COR-L47 (cell line): ENCODE measurements at regions not wholly inside any gene's neighbourhood (a gene's known extent, or its start where the extent isn't known, plus 50 kb on each side); places are given as distances from the start of the nearest gene placed in this dataset.
"Not testable (repeated sequence)": the region's sequence is repeated elsewhere in the genome, so short reads cannot be mapped to it uniquely, and the experiment has no call there.

Experiments
- DNase-seq: peaks from one replicate; lab custom pipeline; 2025; lab: John Stamatoyannopoulos, UW

- no peak for DNase-seq
These were observed 188.8 kb downstream of the EDN1 start for GRCh38 chr6:12478921-12479320.

- no peak for DNase-seq
These were observed 189.3 kb downstream of the EDN1 start for GRCh38 chr6:12479451-12479850.

DNA sequence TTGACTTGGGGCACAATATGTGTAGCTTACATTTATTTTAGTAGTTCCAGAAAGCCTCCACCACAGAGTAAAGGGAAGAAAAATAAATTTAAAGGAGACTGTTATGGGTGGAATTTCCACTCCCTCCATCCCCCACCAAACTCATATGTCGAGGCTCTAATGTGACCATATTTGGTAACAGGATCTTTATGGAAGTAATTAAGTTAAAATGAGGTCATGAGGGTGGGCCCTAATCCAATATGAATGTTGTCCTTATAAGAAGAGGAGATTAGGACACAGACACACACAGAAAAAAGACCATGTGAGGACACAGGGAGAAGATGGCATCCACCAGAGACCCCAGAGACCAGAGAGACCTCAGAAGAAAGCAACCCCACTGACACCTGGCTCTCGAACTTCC is 189.7 kb downstream of the EDN1 start:
- DNase-seq: no peak

DNA sequence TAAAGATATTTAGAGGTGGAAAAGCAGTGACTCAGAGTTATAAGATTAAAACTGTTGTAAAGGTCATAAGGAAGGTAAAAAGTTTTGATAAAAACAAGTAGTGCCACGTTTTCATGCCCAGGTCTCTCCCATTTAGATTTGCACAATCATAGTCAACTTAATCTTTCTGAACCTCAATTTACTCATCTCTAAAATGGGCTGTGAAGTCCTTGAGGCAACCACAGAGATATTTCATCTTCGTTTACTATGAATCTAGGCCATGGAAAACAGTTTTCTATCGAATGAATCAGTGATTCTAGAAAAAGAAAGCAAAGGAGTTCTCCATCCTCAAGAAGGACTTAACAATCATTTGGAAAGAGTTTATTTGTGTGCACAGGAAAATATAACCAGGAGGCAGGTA is 190.2 kb downstream of the EDN1 start:
- DNase-seq: no peak

GRCh38 chr6:12481292-12481691 is 191.1 kb downstream of the EDN1 start:
- DNase-seq: no peak

DNA sequence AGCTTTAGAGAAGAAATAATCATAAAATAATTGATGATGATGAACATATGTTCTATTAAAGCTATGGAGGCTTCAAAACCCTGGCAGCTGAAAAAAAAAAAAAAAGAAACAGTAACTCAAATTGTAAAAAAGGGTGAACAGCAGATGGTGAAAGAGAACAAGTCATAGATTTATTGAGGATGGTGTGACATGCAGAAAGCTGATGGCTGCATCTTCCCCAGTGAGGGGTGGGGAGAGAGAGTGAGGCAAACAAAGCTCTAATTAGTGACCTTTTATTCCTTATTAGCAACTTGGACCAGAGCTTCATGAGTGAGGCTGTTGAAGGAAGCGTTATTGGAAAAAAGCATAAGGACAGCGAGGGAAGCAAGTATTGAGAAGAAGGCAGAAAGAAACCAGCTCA is 191.7 kb downstream of the EDN1 start:
- no peak for DNase-seq

- no peak for DNase-seq
These were observed 192.5 kb downstream of the EDN1 start for GRCh38 chr6:12482386-12483375.

GRCh38 chr6:12483712-12484111 is 193.6 kb downstream of the EDN1 start:
- DNase-seq: no peak

DNA sequence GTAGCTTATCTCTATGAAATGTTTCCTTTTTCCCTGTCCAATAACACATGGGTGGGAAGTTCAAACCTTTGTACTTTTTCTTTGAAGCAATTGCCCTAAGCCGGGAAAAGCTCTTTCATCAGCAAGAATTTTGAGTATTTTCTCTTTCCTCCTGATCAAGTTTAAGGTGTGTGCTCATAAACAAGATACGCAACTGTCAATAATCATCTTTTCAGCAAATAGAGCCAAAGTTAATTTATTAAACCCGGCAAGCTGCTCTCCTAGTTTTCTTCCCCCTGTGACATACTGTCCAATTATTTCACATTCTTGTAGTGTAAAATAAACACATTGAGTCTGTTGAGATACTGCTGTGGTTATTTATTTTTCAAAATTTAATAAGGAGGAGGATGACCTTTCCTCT is 194.4 kb downstream of the EDN1 start:
- DNase-seq: no peak

DNA sequence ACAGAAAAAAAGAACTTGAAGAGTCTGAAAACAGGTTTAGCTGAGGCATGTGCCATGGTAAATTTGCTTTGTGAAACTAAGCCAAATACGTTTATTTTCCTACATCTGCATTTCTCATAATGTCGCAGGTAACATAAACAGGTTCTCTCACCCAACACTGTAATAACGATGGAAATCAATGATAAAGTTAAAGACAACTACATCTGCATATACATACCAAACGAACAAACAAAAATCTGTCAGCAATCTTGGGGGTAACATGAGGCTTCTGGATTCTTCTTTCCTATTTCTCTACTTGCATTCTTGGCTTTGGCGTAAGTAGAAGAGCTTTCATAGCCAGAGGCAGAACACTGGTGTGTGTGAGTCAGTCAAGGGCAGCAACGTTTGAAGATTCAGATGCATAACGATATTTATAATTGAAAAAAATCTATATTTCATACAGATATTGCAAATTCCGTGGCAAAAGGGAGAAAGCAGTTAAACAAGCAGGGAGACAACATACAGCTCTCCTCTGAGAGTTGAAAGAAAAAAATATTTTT is 195.1 kb downstream of the EDN1 start:
- no peak for DNase-seq

DNA sequence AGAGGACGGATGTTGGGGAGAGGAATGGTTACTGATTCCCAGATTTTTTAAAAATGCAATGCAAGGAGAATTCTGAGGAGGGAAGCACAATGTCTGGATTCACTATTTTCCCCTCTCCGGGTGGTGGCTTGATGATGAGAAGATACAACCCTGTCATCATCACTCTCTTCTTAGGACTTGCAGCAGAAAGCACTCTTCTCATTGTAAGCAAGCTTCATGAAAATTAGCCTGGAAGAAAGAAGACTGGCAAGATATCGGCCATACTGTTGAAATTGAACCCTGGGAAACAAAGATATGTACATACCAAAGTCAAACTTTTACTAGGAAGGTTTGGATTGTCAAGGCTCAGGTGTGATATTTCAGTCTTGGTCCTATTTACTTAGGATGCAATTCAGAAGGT is 195.7 kb downstream of the EDN1 start:
- DNase-seq: no peak

DNA sequence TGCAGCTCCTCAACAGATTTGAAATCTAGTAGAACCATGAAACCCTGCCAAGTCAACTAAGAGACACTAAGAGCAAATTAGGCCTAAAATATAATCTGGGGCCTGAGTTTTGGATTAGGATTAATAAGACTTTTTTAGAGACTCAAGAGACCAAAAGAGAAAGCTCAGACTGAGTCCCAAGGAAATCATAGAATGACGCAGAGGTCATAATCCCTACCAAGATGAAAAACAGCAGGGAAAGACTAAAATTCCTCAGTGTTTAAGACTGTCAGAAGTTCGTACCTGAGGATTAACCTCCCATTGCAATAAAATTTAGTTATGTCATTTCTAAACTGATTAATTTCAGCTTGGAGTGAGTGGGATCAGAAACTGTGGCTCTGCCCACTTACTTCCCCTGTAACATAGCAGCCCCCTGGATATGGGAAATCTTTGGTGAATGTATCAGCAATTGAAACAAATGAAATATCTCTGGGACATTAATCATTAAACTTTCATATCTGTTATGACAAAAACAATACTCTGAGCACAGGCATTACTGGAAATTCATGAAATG is 200.3 kb downstream of the EDN1 start:
- DNase-seq: no peak

DNA sequence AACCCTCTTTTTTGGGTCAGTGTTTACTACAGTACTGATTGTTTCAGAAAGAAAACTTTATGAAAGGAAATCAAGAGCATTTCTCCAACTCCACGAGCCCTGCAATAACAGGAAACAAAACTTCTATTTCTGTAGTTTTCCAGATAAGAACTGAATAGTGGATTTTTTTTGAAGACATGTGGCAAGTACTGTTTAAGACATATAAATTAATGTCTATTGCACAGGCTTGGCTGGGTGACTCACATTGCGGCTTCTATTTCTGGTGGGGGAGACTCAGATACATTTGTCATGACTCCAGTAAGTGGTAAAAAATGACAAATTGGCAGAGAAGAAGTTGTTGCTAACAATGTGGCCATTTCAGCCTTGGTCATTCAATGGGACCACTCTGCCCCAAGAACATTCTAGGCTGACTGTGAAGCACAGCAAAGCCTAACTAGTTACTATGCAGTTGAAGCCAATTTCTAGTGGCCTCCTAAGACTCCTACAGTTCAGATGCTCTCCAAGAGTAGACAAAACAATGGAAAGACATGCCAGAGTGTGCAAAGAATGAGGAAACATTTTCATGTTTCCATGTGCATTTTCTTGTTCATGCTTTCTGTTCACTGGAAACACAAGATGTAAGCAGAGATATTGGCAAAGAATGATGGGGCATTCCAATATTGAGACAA is 200.9 kb downstream of the EDN1 start:
- no peak for DNase-seq

GRCh38 chr6:12492929-12493328 is 202.8 kb downstream of the EDN1 start:
- DNase-seq: not testable (repeated sequence)

DNA sequence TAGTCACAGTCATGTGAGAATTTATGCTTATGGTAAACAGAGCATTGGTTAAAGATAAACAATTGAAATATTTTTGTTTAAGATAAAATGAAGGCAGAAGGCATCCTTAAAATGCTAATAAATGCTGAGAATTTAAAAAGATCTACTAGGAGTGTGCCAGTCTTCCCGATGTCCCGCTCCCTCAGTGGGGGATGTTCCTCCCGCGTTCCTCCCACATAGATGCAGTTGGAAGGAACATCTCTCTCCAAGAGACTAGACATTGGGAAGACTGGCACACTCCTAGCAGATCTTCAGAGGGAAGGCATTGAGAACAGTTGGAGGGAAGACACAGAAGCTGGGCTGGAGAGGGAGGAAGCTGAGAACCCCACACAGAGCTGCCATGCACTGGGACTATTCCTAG is 203.3 kb downstream of the EDN1 start:
- DNase-seq: no peak

GRCh38 chr6:12494161-12494560 is 204.0 kb downstream of the EDN1 start:
- no peak for DNase-seq

DNA sequence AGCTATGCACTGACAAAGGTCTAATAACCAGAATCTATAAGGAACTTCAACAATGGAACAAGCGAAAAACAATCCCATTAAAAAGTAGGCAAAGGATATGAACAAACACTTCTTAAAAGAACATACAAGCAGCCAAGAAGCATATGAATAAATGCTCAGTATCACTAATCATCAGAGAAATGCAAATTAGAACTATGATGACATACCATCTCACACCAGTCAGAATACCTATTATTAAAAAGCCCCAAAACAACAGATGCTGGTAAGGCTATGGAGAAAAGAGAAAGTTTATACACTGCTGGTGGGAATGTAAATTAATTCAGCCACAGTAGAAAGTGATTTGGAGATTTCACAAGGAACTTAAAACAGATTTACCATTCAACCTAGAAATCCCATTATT is 211.8 kb downstream of the EDN1 start:
- DNase-seq: no peak

DNA sequence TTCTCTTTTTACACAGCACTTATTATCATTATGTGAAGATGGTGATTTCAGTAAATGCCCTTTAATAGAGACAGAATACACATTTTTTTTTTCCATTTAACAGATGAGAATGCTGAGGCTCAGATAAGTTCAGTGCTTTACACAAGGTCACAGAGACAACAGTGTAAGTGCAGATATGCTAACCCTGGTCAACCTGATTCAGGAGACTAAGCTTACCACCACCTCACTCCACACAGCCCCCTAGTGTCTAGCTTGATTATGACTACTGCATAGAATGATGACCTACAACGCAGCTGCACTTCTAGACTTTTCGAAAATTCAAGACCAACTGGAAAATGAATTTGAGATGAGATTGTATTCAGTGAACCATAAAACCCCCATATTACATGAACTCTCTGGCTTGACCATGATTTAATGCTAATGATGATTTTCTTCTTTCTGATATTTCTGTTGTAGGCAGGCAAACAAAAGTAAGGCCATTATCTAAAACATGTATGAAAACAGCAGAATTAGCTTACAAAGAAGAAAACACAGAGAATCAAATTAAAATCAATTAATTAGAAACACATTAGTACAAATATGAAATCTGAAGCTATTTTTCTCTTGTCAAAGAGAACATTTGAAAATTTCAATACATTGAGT is 212.1 kb upstream of the PHACTR1 start:
- DNase-seq: no peak

- DNase-seq: no peak
These were observed 211.1 kb upstream of the PHACTR1 start for GRCh38 chr6:12505486-12505885.

DNA sequence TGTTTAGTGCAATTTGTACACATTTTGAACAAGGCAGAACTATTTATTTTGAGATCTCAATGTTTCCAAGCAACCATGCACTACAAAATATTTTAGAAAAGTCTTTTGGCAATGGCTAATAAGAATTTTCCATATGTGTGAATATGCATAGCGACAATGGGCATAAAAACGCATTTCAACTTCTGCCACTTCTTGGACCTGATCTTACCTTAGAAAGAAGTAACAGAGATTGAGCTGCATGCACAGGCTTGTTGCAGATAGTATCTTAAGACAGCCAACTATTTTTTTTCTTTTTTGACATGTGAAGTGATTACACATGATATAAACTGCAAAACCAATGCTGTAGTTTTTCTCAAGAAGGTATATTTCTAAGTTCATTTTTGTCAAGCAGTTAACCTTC is 210.4 kb upstream of the PHACTR1 start:
- DNase-seq: no peak

GRCh38 chr6:12507636-12508035 is 208.9 kb upstream of the PHACTR1 start:
- no peak for DNase-seq

DNA sequence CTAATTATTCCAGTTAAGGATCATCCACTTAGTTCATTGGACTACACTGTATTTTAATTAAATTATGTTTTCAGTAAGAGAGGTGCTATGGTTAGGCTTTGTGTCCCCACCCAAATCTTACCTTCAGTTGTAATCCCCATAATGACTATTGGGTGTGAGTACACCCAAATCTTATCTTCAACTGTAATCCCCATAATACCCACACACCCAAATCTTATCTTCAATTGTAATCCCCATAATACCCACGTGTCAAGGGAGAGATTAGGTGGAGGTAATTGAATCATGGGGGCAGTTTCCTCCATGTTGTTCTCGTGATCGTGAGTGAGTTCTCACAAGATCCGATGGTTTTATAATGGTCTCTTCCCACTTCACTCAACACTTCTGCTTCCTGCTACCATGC is 208.0 kb upstream of the PHACTR1 start:
- no peak for DNase-seq
